Breast epithelium (tissue), 3 donors: ENCODE measurements at regions not wholly inside any gene's neighbourhood (a gene's known extent, or its start where the extent isn't known, plus 50 kb on each side); places are given as distances from the start of the nearest gene placed in this dataset.

Experiments
- POLR2A ChIP-seq: fragments of 450-650 bp; IDR thresholded peaks from one replicate; pipeline ENCODE4 v1.6.1; 2016; ENCODE audit warnings: antibody characterized with exemption, mild to moderate bottlenecking, moderate library complexity
- TF ChIP-seq, protein P1 (sequence below), 3 donors: fragments of 450-650 bp; IDR thresholded peaks; one replicate each; pipeline ENCODE4 v1.5.1; 2016 to 2017; ENCODE audit warnings: antibody characterized with exemption in 3 of 3, mild to moderate bottlenecking in 3 of 3, moderate library complexity in 3 of 3

DNA sequence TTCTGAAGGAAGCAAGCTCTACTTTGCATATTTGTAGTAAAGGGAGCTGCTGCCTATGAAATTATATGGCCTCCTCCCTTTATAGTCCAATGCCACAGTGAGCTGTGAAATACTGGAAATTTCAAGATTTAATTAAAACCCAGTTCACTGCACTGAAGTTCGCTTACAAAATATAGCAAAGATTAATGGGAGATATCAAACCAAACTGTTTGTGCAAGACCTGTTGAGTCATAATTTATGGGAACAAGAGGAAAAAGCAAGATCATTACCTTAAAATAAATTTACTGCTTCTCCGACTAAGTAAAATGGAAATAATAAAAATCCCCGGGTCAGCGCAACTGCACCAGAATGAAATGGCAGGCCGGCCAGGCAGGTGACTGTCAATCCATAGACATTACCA, 215.5 kb upstream of the RAB6C start:
- TF ChIP-seq, protein P1, sequence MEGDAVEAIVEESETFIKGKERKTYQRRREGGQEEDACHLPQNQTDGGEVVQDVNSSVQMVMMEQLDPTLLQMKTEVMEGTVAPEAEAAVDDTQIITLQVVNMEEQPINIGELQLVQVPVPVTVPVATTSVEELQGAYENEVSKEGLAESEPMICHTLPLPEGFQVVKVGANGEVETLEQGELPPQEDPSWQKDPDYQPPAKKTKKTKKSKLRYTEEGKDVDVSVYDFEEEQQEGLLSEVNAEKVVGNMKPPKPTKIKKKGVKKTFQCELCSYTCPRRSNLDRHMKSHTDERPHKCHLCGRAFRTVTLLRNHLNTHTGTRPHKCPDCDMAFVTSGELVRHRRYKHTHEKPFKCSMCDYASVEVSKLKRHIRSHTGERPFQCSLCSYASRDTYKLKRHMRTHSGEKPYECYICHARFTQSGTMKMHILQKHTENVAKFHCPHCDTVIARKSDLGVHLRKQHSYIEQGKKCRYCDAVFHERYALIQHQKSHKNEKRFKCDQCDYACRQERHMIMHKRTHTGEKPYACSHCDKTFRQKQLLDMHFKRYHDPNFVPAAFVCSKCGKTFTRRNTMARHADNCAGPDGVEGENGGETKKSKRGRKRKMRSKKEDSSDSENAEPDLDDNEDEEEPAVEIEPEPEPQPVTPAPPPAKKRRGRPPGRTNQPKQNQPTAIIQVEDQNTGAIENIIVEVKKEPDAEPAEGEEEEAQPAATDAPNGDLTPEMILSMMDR (IDR thresholded peaks at IDR 0.05): no peak
- TF ChIP-seq POLR2A: no peak
